ENCODE measurements at regions not wholly inside any gene's neighbourhood (a gene's known extent, or its start where the extent isn't known, plus 50 kb on each side); places are given as distances from the start of the nearest gene placed in this dataset.
A peak's percentile ranks its signal among the peaks of the same experiment; 100 is the strongest.

- TF ChIP-seq EZH2 (IDR thresholded peaks at IDR 0.05; ENCODE audit: low read length, missing control alignments), result no peak
- no peak for TF ChIP-seq CTCF (conservative IDR thresholded peaks at IDR 0.05 in 1 of 2, IDR thresholded peaks at IDR 0.05 in 1 of 2; ENCODE audit: low read depth in 1 of 2, low read length in 2 of 2)
- Histone ChIP-seq H3K4me2 (ENCODE audit: extremely low read depth, insufficient read depth, low read length) (peak overlapping the region; percentile 85), H3K9me3 (ENCODE audit: control insufficient read depth, insufficient read depth, low read depth, low read length) (no peaks in the 10 kb centered on the region), H3K27ac (ENCODE audit: insufficient read depth, low read length) (no peak overlapping the region), H4K20me1 (ENCODE audit: control insufficient read depth, extremely low read depth, insufficient read depth, low read length) (no peaks in the 10 kb centered on the region), H3K36me3 (ENCODE audit: control insufficient read depth, insufficient read depth, low read length) (no peaks in the 10 kb centered on the region), H2AFZ (ENCODE audit: low read length) (peak overlapping the region; percentile 58), H3K4me3 (replicated peaks in 1 of 4; ENCODE audit: control extremely low read depth in 1 of 4, insufficient read depth in 1 of 4, low read depth in 3 of 4, low read length in 4 of 4) (peak overlapping the region; percentile 38 to 62 (median 47)), H3K79me2 (ENCODE audit: control insufficient read depth, insufficient read depth, low read length) (no peaks in the 10 kb centered on the region), H3K4me1 (ENCODE audit: control insufficient read depth, extremely low read depth, insufficient read depth, low read length) (no peaks in the 10 kb centered on the region), H3K27me3 (ENCODE audit: control insufficient read depth, insufficient read depth, low read length) (no peaks in the 10 kb centered on the region), H3K9ac (ENCODE audit: insufficient read depth, low read length) (no peak overlapping the region)
- DNase-seq (ENCODE audit: low read depth in 2 of 2), result peak in 1 of 2 donors; percentile 58
Observed at GRCh38 chr17:61536422-61536955, 54.5 kb downstream of the NACA2 start.
